Testis (tissue), 2 donors: ENCODE measurements at regions not wholly inside any gene's neighbourhood (a gene's known extent, or its start where the extent isn't known, plus 50 kb on each side); places are given as distances from the start of the nearest gene placed in this dataset.

ENCODE experiments used
- DNase-seq: peaks from one replicate; pipeline ENCODE4 v3.0.0-alpha.2; 2019
- H3K27ac ChIP-seq, 2 donors: fragments of 200-600 bp; sonication (generic); one replicate each; pipeline ENCODE4 v1.5.1; 2019
- H3K27me3 ChIP-seq: fragments of 200-600 bp; sonication (generic); one replicate; pipeline ENCODE4 v1.5.1; 2019
- H3K36me3 ChIP-seq: fragments of 200-600 bp; sonication (generic); one replicate; pipeline ENCODE4 v1.5.1; 2017; ENCODE audit warnings: low read depth; ENCODE audit errors: missing control alignments
- H3K4me1 ChIP-seq: fragments of 200-600 bp; sonication (generic); one replicate; pipeline ENCODE4 v1.5.1; 2019
- H3K4me3 ChIP-seq, 2 donors: fragments of 200-600 bp; sonication (generic); one replicate each; pipeline ENCODE4 v1.5.1; 2017 to 2019
- H3K9me3 ChIP-seq: fragments of 200-600 bp; sonication (generic); one replicate; pipeline ENCODE4 v1.5.1; 2017
- POLR2A ChIP-seq: fragments of 450-650 bp; IDR thresholded peaks from one replicate; pipeline ENCODE4 v1.6.1; 2017; ENCODE audit warnings: antibody characterized with exemption, mild to moderate bottlenecking, moderate library complexity
- WGBS, 2 donors: methylation state at CpG; one replicate each; pipeline ENCODE4 v1.1.5; 2018; 5-methylcytosine and 5-hydroxymethylcytosine counted together
- intact Hi-C: fragments of 100-400 bp; cut with DNase I; formaldehyde crosslinking; loops from one replicate; pipeline ENCODE4 v1.15.1; 2023; ENCODE audit warnings: low total_unique reads
- TF ChIP-seq, protein P1 (sequence below), 3 experiments: fragments of 450-650 bp in 2 of 3; fragments of 200-600 bp in 1 of 3; sonication (generic) in 1 of 3; IDR thresholded peaks; one replicate each; pipeline ENCODE4 v1.5.1; 2016 to 2019; ENCODE audit warnings: antibody characterized with exemption in 3 of 3, mild to moderate bottlenecking in 2 of 3, moderate library complexity in 1 of 3

DNA sequence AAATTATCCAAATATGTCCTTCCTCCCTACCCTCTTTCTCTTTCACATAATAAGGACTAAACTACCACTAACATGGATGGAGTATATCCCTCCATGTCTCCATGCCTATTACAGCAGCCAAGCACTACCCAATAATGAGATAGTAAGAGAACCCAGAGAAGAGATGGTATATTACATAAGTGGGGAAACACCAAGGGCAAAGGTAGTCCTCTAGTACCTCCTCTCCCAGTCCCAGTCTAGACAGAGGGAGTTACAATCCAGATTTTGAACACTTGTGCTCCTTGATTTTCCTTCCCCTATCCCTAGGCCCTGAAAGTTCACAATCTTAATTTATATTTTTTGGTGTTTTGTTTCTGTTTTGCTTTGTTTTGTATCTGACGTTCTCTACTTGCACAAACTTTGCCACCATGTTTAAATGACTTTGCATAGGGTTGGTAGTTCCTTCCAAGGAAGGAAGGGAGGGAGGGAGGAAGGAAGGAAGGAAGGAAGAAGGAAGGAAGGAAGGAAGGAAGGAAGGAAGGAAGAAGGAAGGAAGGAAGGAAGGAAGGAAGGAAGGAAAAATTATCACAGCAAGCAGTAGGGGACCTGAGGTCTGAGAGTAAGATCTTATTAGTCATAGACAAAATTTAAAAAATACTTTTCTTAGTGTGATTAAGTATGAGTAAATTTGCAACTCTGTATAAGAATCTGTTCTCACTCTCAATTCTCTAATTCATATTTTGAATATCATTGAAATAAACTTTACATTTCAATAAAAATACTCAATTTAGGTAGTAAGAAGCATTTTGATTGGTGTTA, 521.9 kb downstream of the PTPRC start:
- H3K27me3 ChIP-seq = no peaks in the 10 kb centered on the region
- H3K4me3 ChIP-seq = no peak overlapping the region
- no peak overlapping the region for H3K27ac ChIP-seq
- H3K9me3 ChIP-seq = no peaks in the 10 kb centered on the region
- H3K4me1 ChIP-seq = no peaks in the 10 kb centered on the region
- 81 to 93% methylated on average over 1 of the region's 1 CpG for WGBS, 2 donors
- no peak for DNase-seq
- no peak for TF ChIP-seq POLR2A
- TF ChIP-seq, protein P1, sequence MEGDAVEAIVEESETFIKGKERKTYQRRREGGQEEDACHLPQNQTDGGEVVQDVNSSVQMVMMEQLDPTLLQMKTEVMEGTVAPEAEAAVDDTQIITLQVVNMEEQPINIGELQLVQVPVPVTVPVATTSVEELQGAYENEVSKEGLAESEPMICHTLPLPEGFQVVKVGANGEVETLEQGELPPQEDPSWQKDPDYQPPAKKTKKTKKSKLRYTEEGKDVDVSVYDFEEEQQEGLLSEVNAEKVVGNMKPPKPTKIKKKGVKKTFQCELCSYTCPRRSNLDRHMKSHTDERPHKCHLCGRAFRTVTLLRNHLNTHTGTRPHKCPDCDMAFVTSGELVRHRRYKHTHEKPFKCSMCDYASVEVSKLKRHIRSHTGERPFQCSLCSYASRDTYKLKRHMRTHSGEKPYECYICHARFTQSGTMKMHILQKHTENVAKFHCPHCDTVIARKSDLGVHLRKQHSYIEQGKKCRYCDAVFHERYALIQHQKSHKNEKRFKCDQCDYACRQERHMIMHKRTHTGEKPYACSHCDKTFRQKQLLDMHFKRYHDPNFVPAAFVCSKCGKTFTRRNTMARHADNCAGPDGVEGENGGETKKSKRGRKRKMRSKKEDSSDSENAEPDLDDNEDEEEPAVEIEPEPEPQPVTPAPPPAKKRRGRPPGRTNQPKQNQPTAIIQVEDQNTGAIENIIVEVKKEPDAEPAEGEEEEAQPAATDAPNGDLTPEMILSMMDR (IDR thresholded peaks at IDR 0.05) = no peak
- intact Hi-C loops = no loop called here
- no peaks in the 10 kb centered on the region for H3K36me3 ChIP-seq

DNA sequence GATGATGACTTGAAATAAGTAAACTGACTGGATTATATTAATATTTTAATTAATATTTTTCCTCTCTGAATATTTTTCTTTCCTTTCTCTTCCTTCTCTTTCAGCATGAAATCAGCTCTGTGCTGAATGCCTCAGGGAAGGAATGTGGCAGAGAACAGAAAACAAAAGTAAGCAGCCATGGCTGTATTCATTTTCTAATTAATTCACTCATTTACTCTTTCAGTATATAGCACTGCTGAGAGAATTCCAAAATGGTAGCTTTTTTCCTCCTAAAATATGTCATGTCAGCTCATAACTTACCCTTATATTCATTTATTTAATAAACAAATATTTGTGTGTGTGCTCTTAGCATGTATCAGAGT, 522.5 kb downstream of the PTPRC start:
- Histone ChIP-seq H3K36me3 (no peaks in the 10 kb centered on the region), H3K27me3 (no peaks in the 10 kb centered on the region), H3K4me1 (no peaks in the 10 kb centered on the region), H3K9me3 (no peaks in the 10 kb centered on the region), H3K27ac (no peak overlapping the region), H3K4me3 (no peak overlapping the region)
- TF ChIP-seq, protein P1 (IDR thresholded peaks at IDR 0.05) = no peak
- TF ChIP-seq POLR2A = no peak
- intact Hi-C loops = no loop called here
- DNase-seq = no peak

DNA sequence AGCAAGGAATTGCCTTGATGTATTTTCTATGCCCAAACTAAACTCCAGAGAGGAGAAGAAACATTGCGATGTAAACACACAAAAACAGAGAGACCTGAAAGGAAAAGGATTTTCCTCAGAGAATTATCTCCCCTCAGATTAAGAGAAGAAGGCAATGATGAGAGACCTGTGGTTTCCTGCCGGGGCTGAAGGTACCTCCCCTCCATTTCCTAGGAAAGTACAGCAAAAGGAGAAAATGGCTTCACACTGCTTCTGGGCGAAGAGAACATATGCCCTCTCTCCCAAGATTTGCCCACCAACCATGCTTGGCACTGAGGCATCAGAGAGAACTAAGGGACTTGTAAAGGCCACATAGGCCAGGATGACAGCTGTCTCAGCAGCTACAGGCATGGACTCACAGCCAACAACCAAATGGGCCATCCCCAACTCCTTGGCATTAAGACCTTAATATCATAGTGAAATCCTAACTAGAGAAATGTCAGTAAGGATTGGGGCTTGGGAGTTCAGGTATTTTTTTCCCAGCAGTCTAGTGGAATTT, 523.0 kb downstream of the PTPRC start:
- no peak for TF ChIP-seq POLR2A
- TF ChIP-seq, protein P1 (IDR thresholded peaks at IDR 0.05) = no peak
- Histone ChIP-seq H3K9me3 (no peaks in the 10 kb centered on the region), H3K36me3 (no peaks in the 10 kb centered on the region), H3K4me1 (no peaks in the 10 kb centered on the region), H3K27ac (no peak overlapping the region), H3K4me3 (no peak overlapping the region), H3K27me3 (no peaks in the 10 kb centered on the region)
- no peak for DNase-seq
- intact Hi-C loops = no loop called here
- 80 to 89% methylated on average over 3 of the region's 3 CpGs for WGBS, 2 donors

DNA sequence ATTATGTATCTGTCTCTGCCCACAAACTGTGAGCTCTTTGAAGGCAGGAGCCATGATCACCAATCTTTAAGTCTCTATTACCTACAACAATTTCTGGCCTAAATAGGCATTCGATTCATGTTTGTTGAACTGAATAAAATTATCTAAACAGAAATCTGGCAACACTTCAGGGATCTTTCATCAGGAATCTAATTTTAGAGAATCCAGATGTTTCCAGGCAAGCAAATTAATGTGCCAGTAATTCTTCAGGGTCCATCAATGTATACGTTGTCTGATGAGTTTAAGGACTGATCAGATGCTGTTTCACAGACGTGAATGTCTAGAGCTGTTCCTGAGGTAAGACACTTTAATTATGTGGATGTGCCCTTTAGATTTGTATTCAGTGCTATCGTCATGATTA, 524.4 kb downstream of the PTPRC start:
- H3K9me3 ChIP-seq = no peaks in the 10 kb centered on the region
- no peaks in the 10 kb centered on the region for H3K27me3 ChIP-seq
- no peak overlapping the region for H3K27ac ChIP-seq
- H3K4me3 ChIP-seq = no peak overlapping the region
- H3K4me1 ChIP-seq = no peaks in the 10 kb centered on the region
- no peak for TF ChIP-seq POLR2A
- TF ChIP-seq, protein P1 (IDR thresholded peaks at IDR 0.05) = no peak
- no peaks in the 10 kb centered on the region for H3K36me3 ChIP-seq
- intact Hi-C loops = no loop called here
- DNase-seq = no peak
- 75 to 79% methylated on average over 4 of the region's 4 CpGs for WGBS, 2 donors

DNA sequence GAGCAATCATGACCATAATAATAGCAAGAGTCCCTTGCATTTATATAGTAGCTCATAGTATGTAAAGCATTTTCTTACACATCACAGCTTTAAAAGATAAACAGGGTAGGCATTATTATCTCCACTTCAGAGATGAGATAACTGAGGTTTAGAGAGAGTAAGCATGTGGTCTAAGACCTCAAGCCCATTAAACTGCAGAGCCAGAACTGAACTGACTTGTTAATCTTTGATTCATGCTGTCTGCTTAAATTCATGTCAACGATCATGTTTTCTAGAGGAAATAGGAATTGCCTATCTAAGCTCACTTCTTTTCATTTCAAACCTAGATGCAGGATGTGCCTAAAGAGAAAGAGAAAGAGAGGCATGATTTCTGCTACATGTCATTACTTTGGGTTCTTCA, 524.8 kb downstream of the PTPRC start:
- TF ChIP-seq, protein P1 (IDR thresholded peaks at IDR 0.05) = no peak
- TF ChIP-seq POLR2A = no peak
- Histone ChIP-seq H3K36me3 (no peaks in the 10 kb centered on the region), H3K27ac (no peak overlapping the region), H3K9me3 (no peaks in the 10 kb centered on the region), H3K4me1 (no peaks in the 10 kb centered on the region), H3K4me3 (no peak overlapping the region), H3K27me3 (no peaks in the 10 kb centered on the region)
- WGBS, 2 donors = 70 to 73% methylated on average over 1 of the region's 1 CpG
- no peak for DNase-seq
- intact Hi-C loops = no loop called here
